GM21619 (cell line): ENCODE measurements at regions not wholly inside any gene's neighbourhood (a gene's known extent, or its start where the extent isn't known, plus 50 kb on each side); places are given as distances from the start of the nearest gene placed in this dataset.
"Not testable (repeated sequence)": the region's sequence is repeated elsewhere in the genome, so short reads cannot be mapped to it uniquely, and the experiment has no call there.

Experiments used
- ATAC-seq: cut with Tn5 transposase; IDR thresholded peaks from one replicate; pipeline ENCODE4 v1.9.1; 2021; ENCODE audit not compliant: unreplicated experiment

DNA sequence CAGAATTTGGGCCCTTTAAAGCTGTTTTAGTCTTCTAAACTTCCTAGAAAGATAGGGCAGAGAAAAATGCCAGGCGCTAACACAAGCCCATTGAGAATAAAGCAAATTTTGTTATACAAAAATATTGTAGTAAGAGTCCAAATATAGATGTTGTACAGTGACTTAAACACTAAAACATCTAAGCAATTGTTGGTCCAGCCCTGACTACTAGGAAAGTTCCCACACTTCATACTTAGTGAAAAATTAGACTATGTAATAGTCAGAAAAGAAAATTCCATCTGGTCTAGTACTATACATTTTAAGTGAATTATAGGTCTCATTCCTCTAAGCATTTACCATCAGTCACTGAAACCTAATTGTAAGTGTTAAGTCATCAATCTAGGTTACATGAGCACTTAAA, 1518.3 kb upstream of the SLC10A2 start:
- no peak for ATAC-seq

DNA sequence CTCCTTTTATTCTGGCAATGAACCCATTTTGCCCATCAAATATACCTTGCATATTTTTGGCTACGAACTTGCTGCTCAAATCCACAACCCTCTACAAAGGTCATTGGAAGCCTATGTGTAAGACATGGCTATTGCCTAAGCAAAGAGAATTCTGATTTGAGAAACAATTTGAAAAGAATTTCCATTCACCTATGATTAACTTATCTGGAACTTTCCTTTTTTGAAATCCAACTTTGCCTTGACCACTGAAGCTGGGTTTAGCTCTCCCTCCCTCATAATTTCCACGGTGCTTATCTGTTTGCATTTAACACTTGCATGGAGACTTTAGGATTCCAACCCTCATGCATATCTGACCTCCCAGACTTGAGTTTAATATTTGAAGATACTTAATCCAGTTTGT, 1514.7 kb upstream of the SLC10A2 start:
- ATAC-seq, result no peak

DNA sequence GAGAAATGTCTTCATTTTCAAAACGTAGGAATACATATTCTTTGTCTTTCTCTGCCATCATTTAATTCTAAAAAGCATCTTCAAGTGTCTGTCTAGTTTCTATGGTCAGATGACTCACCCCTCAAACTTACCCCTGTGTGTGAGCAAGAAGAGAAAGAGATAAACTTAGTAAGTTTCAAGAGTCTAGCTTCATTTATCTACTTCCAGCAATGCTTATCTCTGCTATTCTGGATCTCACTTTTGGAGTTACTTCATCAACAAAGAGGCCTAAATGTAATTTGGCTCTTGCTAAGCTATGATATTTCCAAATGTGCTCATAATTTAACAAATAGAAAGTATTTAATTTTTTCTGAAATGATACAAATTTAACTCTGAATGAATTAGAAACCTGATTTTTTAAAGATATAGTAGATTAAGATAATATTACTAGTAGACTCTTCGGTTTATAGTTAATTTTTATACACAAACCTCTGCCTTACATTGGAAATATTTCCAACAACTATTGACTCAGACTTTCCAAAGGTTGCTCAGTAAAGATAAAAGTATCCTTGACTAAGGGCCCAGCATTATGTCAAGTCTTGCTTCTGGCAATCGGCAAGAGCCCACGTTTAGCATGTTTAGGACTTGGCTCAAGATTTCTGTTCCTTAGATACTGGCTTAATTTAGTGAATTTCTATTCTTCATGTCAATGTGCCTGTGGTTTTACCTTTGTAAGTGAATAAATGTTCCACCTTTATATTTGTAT, 1511.0 kb upstream of the SLC10A2 start:
- ATAC-seq, result no peak

DNA sequence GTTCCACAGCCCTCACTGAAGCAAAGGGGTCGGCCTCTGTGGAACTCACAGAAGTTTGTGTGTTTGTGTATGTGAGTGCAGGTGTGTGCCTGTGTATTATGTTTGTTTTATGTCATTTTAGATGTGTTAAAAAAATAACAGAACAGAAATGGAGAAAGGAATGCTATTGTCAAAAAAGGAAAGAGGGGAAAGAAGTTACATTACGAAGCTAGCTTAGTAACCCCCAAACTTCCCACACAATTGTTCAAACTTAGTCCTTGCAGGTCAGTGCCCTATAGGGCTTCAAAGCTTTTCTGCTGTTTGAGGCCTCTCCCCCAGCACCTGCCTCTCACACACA, 1505.6 kb upstream of the SLC10A2 start:
- ATAC-seq, result no peak

DNA sequence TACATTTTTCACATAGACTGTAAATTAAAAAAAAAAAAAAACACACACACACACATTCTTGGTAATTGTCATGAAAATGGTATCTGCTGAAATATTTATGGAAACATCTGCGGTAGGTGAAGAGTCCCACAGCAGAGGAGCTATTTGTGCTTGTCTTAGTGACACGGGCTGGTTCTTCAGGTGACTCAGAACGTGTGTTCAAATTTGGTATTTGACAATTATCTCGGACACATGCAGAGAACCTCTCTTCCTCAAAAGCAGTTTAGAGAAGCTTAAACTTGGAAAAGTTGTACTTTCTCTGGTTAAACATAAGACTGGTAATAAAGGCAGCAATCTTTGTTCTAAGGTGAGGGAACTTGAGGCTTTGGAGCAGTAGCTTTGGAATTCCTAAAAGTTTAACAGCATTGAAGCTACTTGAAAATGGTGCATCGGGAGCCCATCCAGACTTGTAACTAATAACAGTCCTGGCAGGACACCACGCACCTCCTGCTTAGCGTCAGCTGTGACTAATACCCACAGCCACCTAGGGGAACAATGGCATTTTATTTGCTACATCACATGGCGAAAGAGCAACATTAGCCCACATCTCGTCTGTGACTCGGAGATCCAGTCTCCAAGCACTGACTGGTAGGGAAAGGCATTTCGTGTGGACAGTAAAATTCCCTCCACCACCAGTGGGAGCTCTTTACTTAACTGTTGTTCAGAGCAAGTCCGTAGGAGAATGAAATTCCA, 1505.1 kb upstream of the SLC10A2 start:
- no peak for ATAC-seq

DNA sequence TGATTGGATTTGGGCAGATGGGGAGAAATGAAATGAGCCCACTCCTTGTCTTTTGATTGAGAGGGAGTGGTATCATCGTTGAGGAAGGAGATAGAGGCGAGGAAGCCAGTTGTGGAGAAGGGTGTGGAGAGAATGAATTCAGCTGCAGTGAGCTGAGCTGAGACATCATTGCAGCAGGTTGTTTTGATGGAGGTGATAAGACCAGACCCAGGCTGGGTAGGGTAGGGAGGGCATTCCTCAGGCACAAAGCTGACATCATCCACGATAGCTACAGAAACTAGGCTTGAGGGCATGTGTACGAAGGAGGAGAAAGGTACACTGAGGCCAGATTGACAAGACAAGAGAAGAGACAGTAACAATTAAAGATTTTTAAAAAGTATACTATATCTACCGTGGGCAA, 1500.9 kb upstream of the SLC10A2 start:
- ATAC-seq, result no peak

DNA sequence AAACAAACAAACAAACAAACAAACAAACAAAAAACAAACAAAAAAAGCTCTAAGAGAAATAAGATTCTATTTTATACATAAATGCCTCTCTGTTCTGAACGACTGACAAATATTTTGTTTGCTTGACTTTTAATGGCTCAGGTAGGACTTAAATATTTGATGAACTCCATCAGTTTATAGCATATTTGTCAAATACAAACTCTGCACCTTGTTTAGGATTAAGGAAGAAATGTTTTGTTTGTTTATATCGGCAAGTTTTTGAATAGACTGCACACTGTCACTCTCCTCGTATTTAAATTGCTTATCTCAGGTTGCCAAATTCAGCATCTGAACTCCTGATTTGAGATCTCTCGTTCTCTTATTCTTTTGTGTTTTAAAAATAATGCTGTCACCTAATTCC, 1499.7 kb upstream of the SLC10A2 start:
- ATAC-seq, result no peak

DNA sequence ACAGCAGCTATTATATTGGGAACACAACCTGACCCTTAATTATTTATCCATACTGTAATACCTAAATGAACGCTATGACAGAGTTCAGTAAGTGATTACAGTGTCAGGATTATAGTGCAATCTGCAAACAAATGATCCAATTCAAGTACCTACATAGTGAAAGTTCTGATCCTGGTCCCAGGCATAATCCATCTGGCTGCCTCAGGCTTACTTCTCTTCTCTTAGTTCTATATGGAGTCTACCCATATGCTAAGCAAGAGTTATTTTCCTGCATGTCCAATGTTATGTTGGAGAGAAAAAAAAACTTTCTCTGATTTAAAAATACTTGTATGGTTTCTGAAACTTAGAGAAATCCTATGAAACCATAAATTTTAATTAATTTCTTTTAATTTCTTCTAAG, 1487.7 kb upstream of the SLC10A2 start:
- ATAC-seq, result no peak

DNA sequence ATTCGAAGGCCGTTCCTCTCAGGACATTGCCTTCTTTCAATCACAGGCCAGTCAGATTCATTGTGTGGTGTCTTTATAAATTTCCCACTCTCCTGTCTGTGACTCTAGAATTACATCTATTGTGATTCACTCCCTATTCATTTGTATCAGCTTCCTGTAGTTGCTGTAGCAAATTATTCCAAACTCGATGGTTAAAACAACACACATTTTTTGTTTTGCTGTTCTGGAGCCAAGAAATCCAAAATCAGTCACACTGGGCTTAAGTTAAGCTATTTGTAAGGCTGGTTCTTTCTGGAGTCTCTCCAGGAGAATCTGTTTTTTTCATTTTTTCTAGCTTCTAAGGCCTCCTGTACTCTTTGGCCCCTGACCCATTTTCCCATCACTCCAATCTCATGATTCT, 1487.0 kb upstream of the SLC10A2 start:
- no peak for ATAC-seq

DNA sequence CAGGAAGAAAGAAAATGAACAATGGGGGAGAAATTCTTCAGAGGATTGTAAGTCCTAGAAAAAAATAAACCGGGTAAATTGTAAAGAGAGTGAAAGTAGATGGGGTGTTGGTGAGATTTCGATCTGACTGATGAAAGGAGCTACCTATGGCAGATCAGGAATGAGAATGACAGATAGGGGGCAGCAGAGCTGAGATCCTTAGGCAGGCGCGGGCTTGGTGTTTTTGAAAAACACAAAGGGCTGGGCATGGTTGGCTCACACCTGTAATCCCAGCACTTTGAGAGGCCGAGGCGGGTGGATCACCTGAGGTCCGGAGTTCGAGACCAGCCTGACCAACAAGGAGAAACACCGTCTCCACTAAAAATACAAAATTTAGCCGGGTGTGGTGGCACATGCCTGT, 1468.6 kb upstream of the SLC10A2 start:
- ATAC-seq, result no peak

DNA sequence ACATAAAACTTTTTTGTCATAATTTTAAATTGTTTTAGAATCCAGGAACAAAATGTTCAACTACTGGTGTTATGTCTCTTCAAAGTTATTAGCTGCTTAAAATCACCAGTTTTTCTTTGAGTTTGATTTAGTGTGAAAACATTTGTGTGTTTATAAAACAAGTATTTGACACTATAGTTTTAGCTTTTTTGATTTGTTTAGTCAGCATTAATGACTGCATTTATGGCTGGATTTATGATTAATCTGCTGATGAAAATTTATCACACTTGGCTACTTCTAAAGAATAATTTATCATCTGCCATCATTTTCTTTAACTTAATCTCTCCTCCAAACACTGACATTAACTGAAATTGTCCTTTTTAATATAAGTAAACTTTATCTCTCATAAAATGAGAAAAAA, 1465.9 kb upstream of the SLC10A2 start:
- no peak for ATAC-seq

DNA sequence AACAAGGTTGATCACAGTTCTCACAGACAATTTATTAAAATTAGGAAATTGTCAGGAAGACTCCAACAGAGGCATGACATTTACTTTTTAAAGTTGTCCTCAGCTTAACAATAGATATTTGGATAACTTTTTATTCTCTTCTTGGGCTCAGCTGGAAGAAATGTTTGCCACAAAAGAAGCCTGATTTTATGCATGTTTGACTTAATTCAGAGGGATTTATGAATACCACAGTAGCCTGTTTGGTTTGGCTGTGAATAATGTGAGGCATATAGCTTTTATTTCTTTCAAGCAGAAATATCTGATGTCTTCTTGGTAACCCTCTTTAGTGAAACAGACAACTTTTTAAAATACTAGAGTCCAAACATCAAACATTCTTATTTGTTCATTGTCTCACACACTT, 1464.5 kb upstream of the SLC10A2 start:
- ATAC-seq, result no peak

DNA sequence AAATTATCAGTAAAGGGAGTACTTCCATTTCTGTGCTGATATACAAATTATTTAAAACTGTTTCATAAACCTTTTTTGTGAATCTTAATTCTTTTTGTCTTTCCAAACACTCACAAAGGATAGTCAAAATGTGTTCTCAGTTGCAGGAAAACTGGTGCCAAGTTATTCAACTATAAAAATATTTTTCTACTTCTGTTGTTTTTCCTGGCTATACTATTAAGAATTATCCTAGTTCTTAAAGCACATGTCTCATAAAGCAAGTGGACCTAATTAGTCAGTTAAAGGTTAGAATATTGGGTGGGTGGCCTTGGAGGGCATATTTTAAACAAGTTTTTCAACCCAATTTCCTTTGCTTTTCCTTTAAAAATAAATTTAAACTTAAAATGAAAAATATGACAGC, 1460.3 kb upstream of the SLC10A2 start:
- no peak for ATAC-seq

DNA sequence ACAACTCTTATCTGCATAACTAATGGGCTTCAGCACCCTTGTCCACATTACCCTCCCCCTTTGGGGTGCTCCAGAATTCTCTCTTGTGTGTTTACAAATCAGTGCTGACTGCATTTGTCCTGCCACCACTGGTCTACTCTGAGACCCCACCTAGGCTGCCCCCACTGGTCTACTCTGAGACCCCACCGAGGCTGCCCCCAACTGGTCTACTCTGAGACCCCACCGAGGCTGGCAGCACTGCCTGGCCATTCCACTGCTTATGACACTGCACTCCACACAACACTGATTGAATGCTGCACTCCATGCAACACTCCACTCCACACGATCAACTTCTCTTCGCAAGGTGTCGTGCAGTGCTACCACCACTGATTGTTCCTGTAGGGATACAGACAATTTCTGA, 1459.2 kb upstream of the SLC10A2 start:
- no peak for ATAC-seq

DNA sequence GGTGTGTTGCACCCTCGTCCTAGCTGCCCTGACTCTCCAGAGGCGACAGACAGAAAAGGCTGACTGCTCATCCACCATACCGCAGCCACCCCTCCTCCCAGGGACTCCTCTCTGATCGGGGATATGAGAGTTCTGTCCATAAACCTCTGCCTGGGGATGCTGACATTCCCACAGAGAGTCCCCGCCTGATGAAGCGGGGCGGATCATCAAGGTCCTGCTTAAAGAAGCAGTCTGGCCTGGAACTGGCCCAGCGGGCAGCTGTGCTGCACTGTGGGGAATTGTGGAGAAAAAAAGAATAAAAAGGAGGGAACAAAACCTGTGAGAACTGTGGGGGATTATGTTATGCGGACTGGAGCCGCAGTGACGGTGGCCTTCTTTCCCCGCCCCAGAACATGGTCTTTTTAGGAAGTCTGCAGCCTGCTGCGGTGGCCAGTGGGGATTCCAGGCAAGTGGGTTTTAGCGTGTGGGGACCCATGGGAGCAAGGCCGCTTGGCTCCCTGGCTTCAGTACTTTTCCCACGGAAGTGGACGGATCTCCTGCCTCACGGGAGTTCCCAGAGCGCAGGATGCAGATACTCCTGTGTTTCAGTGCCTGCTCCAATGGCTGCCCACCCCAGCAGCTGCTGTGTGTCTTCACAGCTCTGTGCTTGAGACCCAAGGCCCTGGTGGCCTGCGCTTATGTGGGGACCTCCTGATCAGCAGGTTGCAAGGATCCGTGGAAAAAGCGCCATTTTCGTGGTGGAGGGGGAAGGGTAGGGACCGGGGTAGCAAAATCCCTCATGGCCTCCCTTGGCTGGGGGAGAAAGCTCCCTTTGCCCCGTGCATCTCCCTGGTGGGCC, 1456.2 kb upstream of the SLC10A2 start:
- ATAC-seq, result no peak

DNA sequence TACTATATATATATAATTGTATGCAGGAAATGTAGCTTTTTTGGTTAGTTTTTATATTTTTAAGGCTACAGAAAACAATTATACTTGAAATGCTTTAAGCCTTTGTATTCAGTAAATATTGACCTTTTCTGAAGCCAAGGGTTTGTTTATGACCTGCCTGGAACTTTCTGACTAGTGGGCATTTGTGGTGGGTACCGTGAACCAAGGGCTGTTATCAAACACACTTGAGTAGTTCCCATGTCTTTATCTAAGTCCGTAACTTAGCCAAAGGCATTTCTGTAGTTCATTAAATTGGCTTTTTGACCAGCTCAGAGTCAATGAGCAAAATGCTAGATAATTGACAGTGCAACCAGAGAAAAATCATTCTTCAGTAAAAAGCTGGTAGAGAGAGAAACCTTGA, 1444.2 kb upstream of the SLC10A2 start:
- ATAC-seq, result no peak

DNA sequence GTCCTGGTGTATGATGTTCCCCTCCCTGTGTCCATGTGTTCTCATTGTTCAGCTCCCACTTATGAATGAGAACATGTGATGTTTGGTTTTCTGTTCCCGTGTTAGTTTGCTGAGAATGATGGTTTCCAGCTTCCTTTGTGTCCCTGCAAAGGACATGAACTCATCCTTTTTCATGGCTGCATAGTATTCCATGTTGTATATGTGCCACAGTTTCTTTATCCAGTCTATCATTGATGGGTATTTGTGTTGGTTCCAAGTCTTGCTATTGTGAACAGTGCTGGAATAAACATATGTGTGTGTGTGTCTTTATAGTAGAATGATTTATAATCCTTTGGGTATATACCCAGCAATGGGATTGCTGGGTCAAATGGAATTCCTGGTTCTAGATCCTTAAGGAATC, 1427.3 kb upstream of the SLC10A2 start:
- ATAC-seq, result not testable (repeated sequence)

DNA sequence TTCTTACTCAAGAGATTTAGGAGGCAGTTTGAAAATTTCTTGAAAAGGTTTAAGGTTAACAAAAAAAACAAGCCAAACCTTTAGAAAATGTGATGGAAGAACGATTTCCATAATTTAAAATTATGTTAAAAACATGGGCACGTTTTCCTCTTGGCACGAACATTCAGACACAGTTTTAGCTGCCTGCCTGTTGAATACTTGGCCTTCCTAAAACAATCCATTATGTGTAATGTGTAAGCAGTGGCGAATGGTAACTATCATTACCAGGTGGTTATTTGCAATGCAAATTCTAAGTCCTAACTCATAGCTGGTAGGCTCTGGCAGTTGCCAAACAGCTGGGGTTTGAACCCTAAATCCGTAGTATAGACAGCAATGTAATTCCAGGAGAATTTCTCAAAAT, 1425.7 kb upstream of the SLC10A2 start:
- no peak for ATAC-seq

DNA sequence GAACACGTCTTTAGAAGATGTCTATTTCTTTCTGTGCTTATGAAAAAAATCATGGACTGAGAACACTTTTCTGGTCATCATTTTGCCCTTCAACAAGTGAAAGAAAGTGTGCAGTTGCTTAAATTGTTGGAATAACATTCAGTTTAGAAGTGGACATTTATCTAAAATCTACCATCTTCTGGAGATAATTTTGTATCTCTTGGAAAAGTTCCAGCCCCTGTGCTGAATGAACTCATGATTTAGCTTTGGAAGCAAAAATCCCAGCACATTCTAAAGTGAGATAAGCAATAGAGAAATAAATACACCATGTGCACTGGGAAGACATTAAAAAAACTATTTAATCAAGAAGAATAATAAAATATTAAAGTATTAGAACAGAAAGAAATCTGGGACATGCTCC, 1420.8 kb upstream of the SLC10A2 start:
- no peak for ATAC-seq

DNA sequence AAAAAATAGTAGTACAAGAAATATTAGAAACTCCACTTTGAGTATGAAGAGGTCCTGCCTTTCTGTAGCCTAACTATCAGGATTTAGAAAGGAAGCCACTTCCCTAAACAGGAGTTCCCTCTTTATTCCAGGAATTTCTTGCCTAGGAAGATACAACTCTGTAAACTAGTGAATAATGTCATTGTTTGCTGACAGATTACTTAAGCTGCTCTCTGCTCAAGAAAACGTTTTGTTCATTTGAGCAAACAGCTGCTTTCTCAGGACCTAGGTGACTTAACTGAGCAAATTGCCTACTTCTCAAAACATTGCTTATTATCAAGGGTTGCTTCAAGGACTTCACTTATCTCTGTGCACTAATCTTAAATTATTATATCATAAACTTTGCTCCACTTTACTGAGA, 1419.4 kb upstream of the SLC10A2 start:
- no peak for ATAC-seq

DNA sequence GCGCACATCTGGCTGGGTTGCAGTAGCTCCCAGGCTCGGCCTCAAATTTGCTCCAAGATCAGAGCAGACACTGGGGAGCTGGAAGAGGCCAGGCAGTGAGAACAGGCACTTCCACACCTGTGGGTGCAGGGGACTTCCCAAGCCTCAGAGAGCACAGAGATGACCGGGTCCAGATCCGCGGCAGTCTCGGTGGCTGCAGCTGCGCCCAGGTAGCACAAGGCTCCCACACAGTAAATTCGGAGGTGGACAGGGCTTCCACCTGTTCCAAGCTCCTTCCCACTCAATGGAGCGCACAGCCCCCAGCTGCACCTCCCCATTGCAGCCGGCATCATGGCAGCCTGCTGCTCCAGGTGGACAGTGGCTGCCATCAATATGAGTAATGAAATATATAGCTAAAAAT, 1417.4 kb upstream of the SLC10A2 start:
- no peak for ATAC-seq

DNA sequence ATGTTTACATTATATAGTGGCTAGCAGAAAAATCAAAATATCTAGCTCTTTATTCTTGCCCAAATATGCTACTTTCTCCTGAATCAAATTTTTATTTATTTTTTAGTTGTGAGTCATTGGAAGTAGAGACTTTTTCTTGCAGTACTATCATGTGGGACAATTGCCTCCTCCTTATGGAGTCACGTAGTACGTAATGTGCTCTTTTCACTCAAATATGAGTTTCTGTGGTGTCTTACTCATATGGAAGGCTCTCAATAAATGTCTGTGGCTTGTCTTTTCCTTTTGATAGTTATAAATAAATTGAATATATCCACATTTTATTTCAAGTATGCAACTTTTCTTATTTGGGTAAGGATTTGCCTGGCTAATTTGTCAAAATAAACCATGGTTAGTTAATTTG, 1411.0 kb upstream of the SLC10A2 start:
- no peak for ATAC-seq
